DND-41 (cell line): ENCODE measurements at regions not wholly inside any gene's neighbourhood (a gene's known extent, or its start where the extent isn't known, plus 50 kb on each side); places are given as distances from the start of the nearest gene placed in this dataset.

Experiments
- EZH2 ChIP-seq: IDR thresholded peaks from 3 replicates; pipeline ENCODE4 v1.6.1; 2012; ENCODE audit warnings: borderline replicate concordance, low read depth, mild to moderate bottlenecking, moderate library complexity, low read length, inconsistent platforms; ENCODE audit not compliant: severe bottlenecking
- TF ChIP-seq, protein P1 (sequence below): IDR thresholded peaks from 2 replicates; pipeline ENCODE4 v1.5.1; 2012; ENCODE audit warnings: borderline replicate concordance, low read length, moderate library complexity, mild to moderate bottlenecking; ENCODE audit not compliant: poor library complexity, severe bottlenecking; ENCODE audit errors: extremely low read depth

DNA sequence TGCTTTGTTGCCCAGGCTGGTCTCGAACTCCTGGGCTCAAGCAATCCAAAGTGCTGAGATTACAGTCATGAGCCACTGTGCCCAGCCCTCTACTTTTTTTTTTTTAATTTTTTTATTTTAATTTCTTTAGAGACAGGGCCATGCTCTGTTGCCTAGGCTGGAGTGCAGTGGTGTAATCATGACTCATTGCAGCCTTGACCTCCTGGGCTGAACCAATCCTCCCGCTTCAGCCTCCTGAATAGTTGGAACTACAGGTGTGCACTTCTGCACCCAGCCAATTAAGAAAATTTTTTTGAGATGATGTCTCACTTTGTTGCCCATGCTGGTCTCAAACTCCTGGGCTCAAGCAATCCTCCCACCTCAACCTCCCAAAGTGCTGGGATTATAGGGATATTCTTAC, 528.6 kb downstream of the GATA3 start:
- TF ChIP-seq, protein P1, sequence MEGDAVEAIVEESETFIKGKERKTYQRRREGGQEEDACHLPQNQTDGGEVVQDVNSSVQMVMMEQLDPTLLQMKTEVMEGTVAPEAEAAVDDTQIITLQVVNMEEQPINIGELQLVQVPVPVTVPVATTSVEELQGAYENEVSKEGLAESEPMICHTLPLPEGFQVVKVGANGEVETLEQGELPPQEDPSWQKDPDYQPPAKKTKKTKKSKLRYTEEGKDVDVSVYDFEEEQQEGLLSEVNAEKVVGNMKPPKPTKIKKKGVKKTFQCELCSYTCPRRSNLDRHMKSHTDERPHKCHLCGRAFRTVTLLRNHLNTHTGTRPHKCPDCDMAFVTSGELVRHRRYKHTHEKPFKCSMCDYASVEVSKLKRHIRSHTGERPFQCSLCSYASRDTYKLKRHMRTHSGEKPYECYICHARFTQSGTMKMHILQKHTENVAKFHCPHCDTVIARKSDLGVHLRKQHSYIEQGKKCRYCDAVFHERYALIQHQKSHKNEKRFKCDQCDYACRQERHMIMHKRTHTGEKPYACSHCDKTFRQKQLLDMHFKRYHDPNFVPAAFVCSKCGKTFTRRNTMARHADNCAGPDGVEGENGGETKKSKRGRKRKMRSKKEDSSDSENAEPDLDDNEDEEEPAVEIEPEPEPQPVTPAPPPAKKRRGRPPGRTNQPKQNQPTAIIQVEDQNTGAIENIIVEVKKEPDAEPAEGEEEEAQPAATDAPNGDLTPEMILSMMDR, result no peak
- TF ChIP-seq EZH2, result no peak
